ENCODE measurements at regions not wholly inside any gene's neighbourhood (a gene's known extent, or its start where the extent isn't known, plus 50 kb on each side); places are given as distances from the start of the nearest gene placed in this dataset.
"Not testable (repeated sequence)": the region's sequence is repeated elsewhere in the genome, so short reads cannot be mapped to it uniquely, and the experiment has no call there.

GRCh38 chr11:82533628-82534327 lies 199.9 kb downstream of the FAM181B start:
- no peak for DNase-seq

- no peak for DNase-seq
Observed at GRCh38 chr11:82529936-82530335, 203.7 kb downstream of the FAM181B start.

- no peak for DNase-seq
Observed at GRCh38 chr11:82527081-82527584, 206.5 kb downstream of the FAM181B start.

- no peak for DNase-seq
Observed at GRCh38 chr11:82523141-82523540, 210.5 kb downstream of the FAM181B start.

DNA sequence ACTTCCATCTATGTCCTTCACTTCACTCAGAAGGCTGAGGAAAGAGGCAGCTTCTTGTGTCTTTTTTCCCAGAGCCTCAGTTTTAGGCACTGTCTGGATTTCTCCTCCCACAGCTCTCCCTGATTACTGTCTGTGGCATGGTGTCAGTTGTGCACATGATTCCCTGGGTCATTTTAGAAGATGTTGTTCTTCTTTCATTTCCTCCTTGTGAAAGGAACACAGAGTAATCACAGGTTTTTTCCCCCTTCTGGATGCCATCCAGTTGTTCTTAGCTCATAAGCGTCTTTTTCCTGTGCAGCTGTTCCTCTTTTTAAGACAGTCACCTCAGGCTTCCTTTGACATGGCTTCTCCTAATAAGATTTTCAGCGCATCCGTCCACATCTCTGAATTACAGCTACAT lies 212.2 kb downstream of the FAM181B start:
- no peak for DNase-seq

DNA sequence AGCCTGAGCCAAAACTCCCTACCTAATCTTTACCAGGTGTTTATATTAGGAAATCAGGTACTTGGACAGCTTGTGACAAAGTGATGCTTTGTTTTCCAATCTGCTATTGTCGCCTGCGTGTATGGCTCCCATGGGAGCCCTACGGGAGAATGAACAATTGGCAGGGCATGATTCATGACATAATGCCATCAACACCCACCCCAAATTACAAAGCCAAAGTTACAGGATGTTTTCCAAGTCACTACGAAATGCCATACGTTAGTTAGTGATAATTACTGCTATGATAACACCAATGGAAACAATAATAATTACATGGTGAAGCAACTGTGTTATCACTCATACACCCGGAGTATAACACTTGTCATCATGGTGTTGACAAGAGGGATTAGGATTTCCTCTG lies 226.4 kb downstream of the FAM181B start:
- DNase-seq, result no peak

- DNase-seq, result no peak
Observed at GRCh38 chr11:82505379-82505778, 228.3 kb downstream of the FAM181B start.

- not testable (repeated sequence) for DNase-seq
Observed at GRCh38 chr11:82501174-82501573, 232.5 kb downstream of the FAM181B start.

DNA sequence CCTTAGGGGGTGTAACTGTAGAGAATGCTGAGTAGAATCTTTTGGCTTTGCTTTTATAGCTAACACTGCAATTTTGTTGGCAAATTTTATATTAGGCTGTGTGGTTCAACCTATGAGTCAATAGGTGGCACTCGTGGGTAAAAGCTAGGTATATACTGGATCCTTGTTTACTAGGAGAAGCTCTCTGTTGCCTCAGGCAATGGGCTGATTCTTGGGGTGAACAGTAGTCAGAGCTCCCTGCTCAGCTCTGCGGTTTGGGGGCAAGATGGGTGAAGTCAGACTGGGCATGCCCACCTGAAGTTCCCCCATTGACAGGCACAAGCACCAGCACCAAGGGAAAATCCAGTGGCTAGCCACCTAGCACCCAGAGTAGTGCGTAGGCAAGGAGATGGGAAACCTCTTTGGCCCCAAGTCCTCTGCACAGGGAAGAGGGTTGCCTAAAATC lies 238.7 kb downstream of the FAM181B start:
- DNase-seq, result no peak

GRCh38 chr11:82474876-82475275 lies 258.8 kb downstream of the FAM181B start:
- no peak for DNase-seq

- DNase-seq, result no peak
Observed at GRCh38 chr11:82465481-82465880, 268.2 kb downstream of the FAM181B start.

DNA sequence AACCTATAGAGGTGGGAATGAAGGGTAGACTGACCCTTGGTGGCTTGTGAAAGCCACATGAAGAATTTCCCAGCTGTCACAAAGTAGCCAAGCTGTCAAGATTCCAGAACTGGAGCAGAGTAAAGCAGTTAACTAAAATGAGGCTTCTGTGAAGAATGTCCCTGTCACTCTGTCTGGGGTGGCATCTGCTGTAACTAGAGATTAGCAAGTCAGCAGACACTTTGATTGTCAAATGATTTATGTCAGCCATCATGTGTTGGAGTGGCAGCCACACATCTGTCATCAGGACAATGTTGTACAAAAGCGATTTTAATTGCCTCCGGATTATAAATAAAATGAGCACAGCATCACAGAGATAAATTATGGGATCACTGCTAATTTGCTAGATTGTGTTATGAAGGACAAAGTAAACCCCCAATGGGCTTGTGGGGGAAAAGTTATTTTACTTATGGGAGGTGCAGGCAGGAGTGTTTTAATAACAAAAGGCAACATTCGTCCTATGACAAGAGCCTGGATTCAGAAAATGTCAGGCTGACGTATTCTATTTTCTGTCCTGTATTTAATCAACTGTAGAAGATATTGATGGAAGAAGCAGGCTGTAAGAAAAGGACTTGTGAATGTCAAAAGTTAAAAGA lies 270.9 kb downstream of the FAM181B start:
- no peak for DNase-seq

DNA sequence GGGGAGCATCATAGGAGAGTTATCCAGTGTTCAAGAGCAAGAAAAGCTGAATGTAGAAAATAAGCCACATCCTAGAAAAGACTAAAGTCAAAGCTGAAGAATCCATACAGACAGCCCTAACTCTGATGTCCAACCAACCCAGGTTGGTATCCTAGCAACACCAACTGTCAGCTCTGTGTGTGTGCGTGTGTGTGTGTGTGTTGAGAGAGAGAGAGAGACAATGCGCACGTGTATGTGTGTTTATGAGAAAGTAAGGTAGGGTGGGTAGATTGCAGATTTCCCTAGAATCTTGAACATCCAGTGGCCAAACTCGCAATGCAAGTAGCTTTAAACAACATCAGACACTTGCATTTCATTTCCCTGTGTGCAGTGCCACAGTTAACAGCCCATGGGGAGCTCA lies 274.9 kb downstream of the FAM181B start:
- DNase-seq, result no peak

DNA sequence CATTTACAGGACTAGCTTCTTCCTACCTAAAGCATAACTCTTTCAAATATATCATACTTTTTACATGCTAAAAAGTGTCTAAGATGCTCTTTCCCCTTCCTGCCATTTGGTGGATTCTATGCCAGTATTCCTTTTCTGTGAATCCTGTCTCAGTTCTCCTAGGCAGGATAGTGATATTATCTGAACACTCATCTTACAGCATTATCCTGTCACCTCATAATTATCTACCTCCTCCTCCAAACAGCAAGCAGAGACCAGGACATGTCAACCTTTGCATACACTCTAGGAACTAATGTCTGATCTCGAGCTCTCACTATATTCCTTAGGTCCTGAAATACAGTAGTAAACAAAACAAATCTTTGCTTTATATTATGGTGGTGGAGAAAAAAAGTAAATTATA lies 275.5 kb downstream of the FAM181B start:
- DNase-seq, result no peak

DNA sequence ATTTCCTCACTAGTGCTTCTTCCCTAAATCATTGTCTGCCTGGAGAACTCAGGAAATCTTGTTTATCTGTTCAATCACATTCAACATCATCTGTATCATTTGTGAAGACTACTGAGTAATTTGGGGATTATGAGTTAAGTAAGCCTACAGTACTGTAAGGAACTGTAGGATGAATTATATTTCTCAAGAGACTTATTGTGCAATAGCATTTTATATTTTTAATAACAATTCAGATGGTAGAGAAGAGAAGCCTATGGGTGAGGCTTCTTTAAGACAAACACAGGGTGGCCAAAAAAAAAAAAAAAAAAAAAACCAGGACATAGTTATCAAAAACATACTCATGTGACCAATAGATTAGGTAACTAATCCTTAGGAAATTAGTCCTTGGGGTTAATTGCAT lies 282.7 kb downstream of the FAM181B start:
- DNase-seq, result no peak

DNA sequence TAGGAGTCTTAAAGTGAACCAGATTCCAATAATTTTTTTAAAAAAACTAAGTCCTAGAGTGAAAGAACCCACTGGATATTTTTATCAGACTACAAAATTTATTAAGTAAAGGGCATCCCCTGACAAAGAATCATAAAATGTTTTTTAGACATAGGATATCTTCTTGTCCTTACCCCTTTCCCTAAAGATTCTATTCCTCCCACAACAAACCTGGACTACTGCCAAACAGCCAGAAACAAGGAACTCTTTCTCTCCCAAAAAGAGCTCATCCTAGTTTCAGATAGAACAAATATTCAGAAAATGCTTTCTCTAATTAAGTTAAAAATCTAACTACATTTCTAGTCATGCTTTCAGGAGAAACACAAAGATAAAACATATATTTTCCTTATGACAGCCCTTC lies 327.1 kb downstream of the FAM181B start:
- no peak for DNase-seq

- no peak for DNase-seq
Observed at GRCh38 chr11:82405421-82405820, 328.2 kb downstream of the FAM181B start.

GRCh38 chr11:82404981-82405380 lies 328.7 kb downstream of the FAM181B start:
- DNase-seq, result no peak

DNA sequence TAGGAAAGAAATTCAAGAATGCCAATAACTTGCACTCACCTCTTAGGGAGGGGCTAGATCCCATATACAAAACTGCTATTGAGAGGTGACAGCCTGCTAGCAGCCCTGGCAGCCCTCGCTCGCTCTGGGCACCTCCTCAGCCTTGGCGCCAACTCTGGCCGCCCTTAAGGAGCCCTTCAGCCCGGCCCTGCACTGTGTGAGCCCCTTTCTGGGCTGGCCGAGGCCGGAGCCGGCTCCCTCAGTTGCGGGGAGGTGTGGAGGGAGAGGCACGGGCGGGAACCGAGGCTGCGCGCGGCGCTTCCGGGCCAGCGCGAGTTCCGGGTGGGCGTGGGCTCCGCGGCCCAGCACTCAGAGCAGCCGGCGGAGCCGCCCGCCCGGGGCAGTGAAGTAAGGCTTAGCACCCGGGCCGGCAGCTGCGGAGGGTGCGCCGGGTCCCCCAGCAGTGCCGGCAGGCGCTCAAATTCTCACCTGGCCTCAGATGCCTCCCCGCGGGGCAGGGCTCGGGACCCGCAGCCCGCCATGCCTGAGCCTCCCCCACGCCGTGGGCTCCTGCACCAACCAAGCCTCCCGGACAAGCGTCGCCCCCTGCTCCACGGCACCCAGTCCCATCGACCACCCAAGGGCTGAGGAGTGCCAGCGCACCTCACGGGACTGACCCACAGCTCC lies 329.9 kb downstream of the FAM181B start:
- no peak for DNase-seq

DNA sequence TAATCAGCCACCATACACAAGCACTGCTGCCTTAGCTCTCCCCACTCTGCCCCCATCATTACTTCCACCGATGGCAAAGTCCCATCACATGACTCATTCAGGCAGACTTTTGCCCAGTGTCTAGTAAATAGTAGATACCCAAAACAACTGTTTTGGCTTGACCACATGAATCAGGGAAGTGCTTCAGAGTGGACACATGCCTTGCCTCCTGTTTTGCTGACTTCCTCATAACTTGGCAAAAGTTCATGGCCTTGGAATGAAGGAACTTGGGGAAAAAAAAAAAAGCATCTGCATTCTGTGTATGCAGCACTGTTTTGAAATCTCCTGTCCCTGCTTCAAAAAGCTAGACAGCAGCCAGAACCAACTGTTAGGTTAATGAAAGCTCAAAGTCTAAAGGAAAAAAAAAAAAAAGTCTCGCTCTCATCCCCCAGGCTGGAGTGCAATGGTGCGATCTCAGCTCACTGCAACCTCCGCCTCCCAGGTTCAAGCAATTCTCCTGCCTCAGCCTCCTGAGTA lies 335.3 kb downstream of the FAM181B start:
- DNase-seq, result no peak

DNA sequence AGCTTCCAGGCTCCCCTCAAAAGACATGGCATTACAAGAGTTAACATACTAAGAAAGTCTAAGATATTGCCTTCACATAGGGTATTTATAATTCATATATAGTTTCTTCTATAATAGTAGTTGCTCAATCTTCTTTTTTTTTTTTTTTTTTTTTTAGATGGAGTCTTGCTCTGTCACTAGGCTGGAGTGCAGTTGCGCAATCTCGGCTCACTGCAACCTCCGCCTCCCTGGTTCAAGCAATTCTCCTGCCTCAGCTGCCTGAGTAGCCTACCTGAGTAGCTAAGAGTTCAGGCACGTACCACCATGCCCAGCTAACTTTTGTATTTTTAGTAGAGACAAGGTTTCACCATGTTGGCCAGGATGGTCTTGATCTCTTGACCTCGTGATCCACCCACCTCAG lies 337.0 kb downstream of the FAM181B start:
- not testable (repeated sequence) for DNase-seq

DNA sequence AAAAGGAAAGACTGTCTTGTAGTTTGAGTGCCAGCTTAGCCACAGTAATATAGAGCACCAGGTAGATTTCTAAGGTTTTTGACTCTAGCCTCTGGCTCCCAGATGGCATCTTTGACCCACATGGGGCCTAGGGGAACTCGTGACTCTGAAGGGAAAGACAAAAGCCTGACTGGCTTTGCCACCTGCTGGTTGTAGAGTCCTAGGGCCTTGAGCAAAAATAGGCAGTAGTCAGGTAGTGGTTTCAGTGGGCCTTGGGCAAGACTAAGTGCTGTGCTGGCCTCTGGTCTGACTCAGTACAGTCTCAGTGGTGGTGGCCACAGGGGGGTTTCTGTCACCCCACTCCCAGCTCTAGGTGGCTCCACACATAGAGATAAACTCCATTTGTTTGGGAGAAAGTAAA lies 349.4 kb downstream of the FAM181B start:
- DNase-seq, result no peak

- no peak for DNase-seq
Observed at GRCh38 chr11:82373781-82374542, 359.7 kb downstream of the FAM181B start.
